Ovary (tissue), 3 donors: ENCODE measurements at regions not wholly inside any gene's neighbourhood (a gene's known extent, or its start where the extent isn't known, plus 50 kb on each side); places are given as distances from the start of the nearest gene placed in this dataset.

Source experiments
- POLR2A ChIP-seq: fragments of 450-650 bp; IDR thresholded peaks from one replicate; pipeline ENCODE4 v1.6.1; 2017; ENCODE audit warnings: antibody characterized with exemption, mild to moderate bottlenecking, moderate library complexity
- TF ChIP-seq, protein P1 (sequence below), 3 donors: fragments of 450-650 bp in 2 of 3; fragments of 200-600 bp in 1 of 3; IDR thresholded peaks; one replicate each; pipeline versions ENCODE4 v1.5.1 to v1.8.0; 2016 to 2022; ENCODE audit warnings: antibody characterized with exemption in 3 of 3, mild to moderate bottlenecking in 1 of 3
- donor health status: DM: no; HTN: no; CAD: no.

DNA sequence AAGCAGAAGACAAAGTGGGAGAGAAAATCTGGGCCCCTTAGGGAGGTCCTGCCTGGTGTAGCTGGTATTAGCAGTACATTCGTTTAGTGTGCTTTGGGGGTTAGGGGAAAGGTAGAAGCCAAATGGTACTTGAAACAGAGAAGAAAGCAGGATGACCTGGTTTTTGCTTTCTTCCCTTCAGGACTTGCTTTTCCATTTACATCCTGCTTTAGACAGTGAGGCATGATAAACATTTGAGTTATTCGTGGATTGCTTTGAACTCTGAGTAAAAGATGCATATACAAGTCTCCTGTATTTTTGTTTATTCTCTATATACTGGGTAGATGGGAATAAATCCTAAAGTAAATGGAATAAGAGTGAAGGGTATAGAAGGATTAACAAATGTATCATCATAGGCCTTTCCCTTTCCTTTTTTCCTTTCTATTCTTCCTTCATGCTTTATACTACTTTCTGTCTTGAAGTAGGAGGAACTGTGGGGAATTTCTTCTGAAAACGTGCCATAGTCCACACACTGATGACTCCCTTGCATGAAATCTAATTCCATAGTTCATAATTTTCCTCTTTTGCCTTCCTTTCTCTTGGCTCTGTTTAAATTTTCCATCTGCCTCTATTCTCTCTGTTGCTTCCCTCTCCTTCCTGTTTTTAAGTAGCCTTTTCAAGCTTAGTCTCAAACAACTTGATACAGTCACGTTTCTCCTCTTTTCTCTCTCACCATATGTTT lies 139.5 kb upstream of the RBMS3 start:
- TF ChIP-seq, protein P1, sequence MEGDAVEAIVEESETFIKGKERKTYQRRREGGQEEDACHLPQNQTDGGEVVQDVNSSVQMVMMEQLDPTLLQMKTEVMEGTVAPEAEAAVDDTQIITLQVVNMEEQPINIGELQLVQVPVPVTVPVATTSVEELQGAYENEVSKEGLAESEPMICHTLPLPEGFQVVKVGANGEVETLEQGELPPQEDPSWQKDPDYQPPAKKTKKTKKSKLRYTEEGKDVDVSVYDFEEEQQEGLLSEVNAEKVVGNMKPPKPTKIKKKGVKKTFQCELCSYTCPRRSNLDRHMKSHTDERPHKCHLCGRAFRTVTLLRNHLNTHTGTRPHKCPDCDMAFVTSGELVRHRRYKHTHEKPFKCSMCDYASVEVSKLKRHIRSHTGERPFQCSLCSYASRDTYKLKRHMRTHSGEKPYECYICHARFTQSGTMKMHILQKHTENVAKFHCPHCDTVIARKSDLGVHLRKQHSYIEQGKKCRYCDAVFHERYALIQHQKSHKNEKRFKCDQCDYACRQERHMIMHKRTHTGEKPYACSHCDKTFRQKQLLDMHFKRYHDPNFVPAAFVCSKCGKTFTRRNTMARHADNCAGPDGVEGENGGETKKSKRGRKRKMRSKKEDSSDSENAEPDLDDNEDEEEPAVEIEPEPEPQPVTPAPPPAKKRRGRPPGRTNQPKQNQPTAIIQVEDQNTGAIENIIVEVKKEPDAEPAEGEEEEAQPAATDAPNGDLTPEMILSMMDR (IDR thresholded peaks at IDR 0.05), result no peak
- no peak for TF ChIP-seq POLR2A
